ENCODE measurements at regions not wholly inside any gene's neighbourhood (a gene's known extent, or its start where the extent isn't known, plus 50 kb on each side); places are given as distances from the start of the nearest gene placed in this dataset.

GRCh38 chr14:22474730-22475351 lies 114.2 kb downstream of the DAD1 start:
- no peak for DNase-seq (ENCODE audit: insufficient read length, low spot score)
- FAIRE-seq: peak; percentile 23
- TF ChIP-seq POU2F2 (IDR thresholded peaks at IDR 0.05; ENCODE audit: low read depth, low read length) (no peak), PAX5 (IDR thresholded peaks at IDR 0.05; ENCODE audit: insufficient read depth, low read length, severe bottlenecking) (no peak), TAF1 (IDR thresholded peaks at IDR 0.05; ENCODE audit: low read depth, low read length) (no peak), POLR2A (IDR thresholded peaks at IDR 0.05; ENCODE audit: low read depth, low read length) (no peak), POLR2AphosphoS5 (IDR thresholded peaks at IDR 0.05; ENCODE audit: low read depth, low read length) (no peak), SPI1 (IDR thresholded peaks at IDR 0.05; ENCODE audit: low read depth, low read length) (no peak)

GRCh38 chr14:22472935-22473854 lies 115.8 kb downstream of the DAD1 start:
- DNase-seq (ENCODE audit: insufficient read length, low spot score) (peak; percentile 42), FAIRE-seq (peak; percentile 85)
- TF ChIP-seq POLR2A (IDR thresholded peaks at IDR 0.05; ENCODE audit: low read depth, low read length) (no peak), POLR2AphosphoS5 (IDR thresholded peaks at IDR 0.05; ENCODE audit: low read depth, low read length) (no peak), SPI1 (IDR thresholded peaks at IDR 0.05; ENCODE audit: low read depth, low read length) (no peak)

- FAIRE-seq: no peak
- no peak for DNase-seq (ENCODE audit: insufficient read length, low spot score)
- TF ChIP-seq POLR2A (IDR thresholded peaks at IDR 0.05; ENCODE audit: low read depth, low read length) (no peak), TAF1 (IDR thresholded peaks at IDR 0.05; ENCODE audit: low read depth, low read length) (no peak), PAX5 (IDR thresholded peaks at IDR 0.05; ENCODE audit: insufficient read depth, low read length, severe bottlenecking) (no peak), POLR2AphosphoS5 (IDR thresholded peaks at IDR 0.05; ENCODE audit: low read depth, low read length) (no peak), SPI1 (IDR thresholded peaks at IDR 0.05; ENCODE audit: low read depth, low read length) (no peak), POU2F2 (IDR thresholded peaks at IDR 0.05; ENCODE audit: low read depth, low read length) (no peak)
Observed at GRCh38 chr14:22472466-22472865, 116.6 kb downstream of the DAD1 start.

GRCh38 chr14:22471545-22472121 lies 117.4 kb downstream of the DAD1 start:
- DNase-seq (ENCODE audit: insufficient read length, low spot score) (no peak), FAIRE-seq (no peak)
- no peak for TF ChIP-seq POLR2AphosphoS5 (IDR thresholded peaks at IDR 0.05; ENCODE audit: low read depth, low read length)
- no peak for TF ChIP-seq POU2F2 (IDR thresholded peaks at IDR 0.05; ENCODE audit: low read depth, low read length)
- no peak for TF ChIP-seq SPI1 (IDR thresholded peaks at IDR 0.05; ENCODE audit: low read depth, low read length)
- TF ChIP-seq TAF1 (IDR thresholded peaks at IDR 0.05; ENCODE audit: low read depth, low read length): no peak
- no peak for TF ChIP-seq PAX5 (IDR thresholded peaks at IDR 0.05; ENCODE audit: insufficient read depth, low read length, severe bottlenecking)
- no peak for TF ChIP-seq POLR2A (IDR thresholded peaks at IDR 0.05; ENCODE audit: low read depth, low read length)

GRCh38 chr14:22469538-22470303 lies 119.3 kb downstream of the DAD1 start:
- FAIRE-seq (no peak), DNase-seq (ENCODE audit: insufficient read length, low spot score) (no peak)
- TF ChIP-seq POLR2AphosphoS5 (IDR thresholded peaks at IDR 0.05; ENCODE audit: low read depth, low read length) (no peak), TAF1 (IDR thresholded peaks at IDR 0.05; ENCODE audit: low read depth, low read length) (no peak), SPI1 (IDR thresholded peaks at IDR 0.05; ENCODE audit: low read depth, low read length) (no peak), PAX5 (IDR thresholded peaks at IDR 0.05; ENCODE audit: insufficient read depth, low read length, severe bottlenecking) (no peak), POLR2A (IDR thresholded peaks at IDR 0.05; ENCODE audit: low read depth, low read length) (no peak), POU2F2 (IDR thresholded peaks at IDR 0.05; ENCODE audit: low read depth, low read length) (no peak)

GRCh38 chr14:22468830-22469229 lies 120.2 kb downstream of the DAD1 start:
- TF ChIP-seq POLR2AphosphoS5 (IDR thresholded peaks at IDR 0.05; ENCODE audit: low read depth, low read length) (no peak), POLR2A (IDR thresholded peaks at IDR 0.05; ENCODE audit: low read depth, low read length) (no peak), SPI1 (IDR thresholded peaks at IDR 0.05; ENCODE audit: low read depth, low read length) (no peak), POU2F2 (IDR thresholded peaks at IDR 0.05; ENCODE audit: low read depth, low read length) (no peak), TAF1 (IDR thresholded peaks at IDR 0.05; ENCODE audit: low read depth, low read length) (no peak)
- no peak for FAIRE-seq
- no peak for DNase-seq (ENCODE audit: insufficient read length, low spot score)

- TF ChIP-seq POLR2A (IDR thresholded peaks at IDR 0.05; ENCODE audit: low read depth, low read length) (no peak), SPI1 (IDR thresholded peaks at IDR 0.05; ENCODE audit: low read depth, low read length) (no peak), TAF1 (IDR thresholded peaks at IDR 0.05; ENCODE audit: low read depth, low read length) (no peak), POU2F2 (IDR thresholded peaks at IDR 0.05; ENCODE audit: low read depth, low read length) (no peak), PAX5 (IDR thresholded peaks at IDR 0.05; ENCODE audit: insufficient read depth, low read length, severe bottlenecking) (no peak), POLR2AphosphoS5 (IDR thresholded peaks at IDR 0.05; ENCODE audit: low read depth, low read length) (no peak)
- FAIRE-seq (peak; percentile 90), DNase-seq (ENCODE audit: insufficient read length, low spot score) (no peak)
Observed at GRCh38 chr14:22466491-22466890, 122.5 kb downstream of the DAD1 start.

GRCh38 chr14:22465201-22465840 lies 123.7 kb downstream of the DAD1 start:
- DNase-seq (ENCODE audit: insufficient read length, low spot score) (no peak), FAIRE-seq (no peak)
- TF ChIP-seq POU2F2 (IDR thresholded peaks at IDR 0.05; ENCODE audit: low read depth, low read length) (no peak), TAF1 (IDR thresholded peaks at IDR 0.05; ENCODE audit: low read depth, low read length) (no peak), POLR2A (IDR thresholded peaks at IDR 0.05; ENCODE audit: low read depth, low read length) (no peak), POLR2AphosphoS5 (IDR thresholded peaks at IDR 0.05; ENCODE audit: low read depth, low read length) (no peak), PAX5 (IDR thresholded peaks at IDR 0.05; ENCODE audit: insufficient read depth, low read length, severe bottlenecking) (no peak), SPI1 (IDR thresholded peaks at IDR 0.05; ENCODE audit: low read depth, low read length) (no peak)
